ENCODE measurements at regions not wholly inside any gene's neighbourhood (a gene's known extent, or its start where the extent isn't known, plus 50 kb on each side); places are given as distances from the start of the nearest gene placed in this dataset.

GRCh38 chr7:41161041-41161587 is 541.8 kb downstream of the INHBA start:
- TF ChIP-seq RCOR1 (IDR thresholded peaks at IDR 0.05; ENCODE audit: low read depth, low read length) = no peak
- TF ChIP-seq MAFK (IDR thresholded peaks at IDR 0.05; ENCODE audit: partially characterized antibody) = peak; percentile 72
- CTCF ChIA-PET = interaction anchor here (0.8 kb wide), 1 partner anchor 23 kb away, joined by 3 read pairs; no protein-coding TSS in a partner anchor
- no peaks in the 10 kb centered on the region for H3K4me1 ChIP-seq
- no peak overlapping the region for H3K4me2 ChIP-seq
- POLR2A ChIA-PET = no interaction called here
- DNase-seq (ENCODE audit: low read depth in 1 of 2, low spot score in 1 of 2) = no peak
- H3K4me3 ChIP-seq = no peak overlapping the region
- no peak for ATAC-seq
- no peak for FAIRE-seq
- no peaks in the 10 kb centered on the region for H3K9me3 ChIP-seq
- WGBS (ENCODE audit: missing lambda C conversion rate) = 4% methylated on average over 4 of the region's 4 CpGs
- H3K27ac ChIP-seq = no peak overlapping the region

DNA sequence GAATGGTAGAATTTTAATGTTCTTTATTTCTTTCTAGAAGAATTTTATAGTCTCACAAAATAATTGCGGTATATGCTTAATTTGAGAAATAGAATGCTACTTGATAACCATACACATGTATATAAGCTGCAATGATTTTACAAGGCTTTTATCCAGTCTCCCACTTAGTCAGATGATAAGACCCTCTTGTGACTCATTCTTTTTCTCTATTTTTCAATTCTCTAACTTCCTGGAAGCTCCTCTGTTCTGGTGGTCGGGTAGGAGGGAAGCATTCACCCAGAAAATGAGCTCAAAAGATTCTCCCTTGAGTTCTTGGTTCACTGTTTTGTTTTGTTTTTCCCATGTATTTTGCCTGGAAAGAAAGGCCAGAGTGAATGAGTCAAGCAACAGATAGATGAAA is 546.6 kb downstream of the INHBA start:
- 40% methylated on average over 2 of the region's 2 CpGs for WGBS (ENCODE audit: missing lambda C conversion rate)
- no peaks in the 10 kb centered on the region for H3K9me3 ChIP-seq
- no peak overlapping the region for H3K4me2 ChIP-seq
- H3K27ac ChIP-seq = no peak overlapping the region
- no peak overlapping the region for H3K4me3 ChIP-seq
- TF ChIP-seq RFX5 (IDR thresholded peaks at IDR 0.05) = no peak
- no peak for TF ChIP-seq ZNF302 (CRISPR knock-in tag; IDR thresholded peaks at IDR 0.05)
- TF ChIP-seq NR3C1 (IDR thresholded peaks at IDR 0.05) = no peak
- H3K4me1 ChIP-seq = no peaks in the 10 kb centered on the region
- ATAC-seq (no peak), FAIRE-seq (no peak), DNase-seq (ENCODE audit: low read depth in 1 of 2, low spot score in 1 of 2) (no peak)
- ChIA-PET CTCF (no interaction called here), POLR2A (no interaction called here)

DNA sequence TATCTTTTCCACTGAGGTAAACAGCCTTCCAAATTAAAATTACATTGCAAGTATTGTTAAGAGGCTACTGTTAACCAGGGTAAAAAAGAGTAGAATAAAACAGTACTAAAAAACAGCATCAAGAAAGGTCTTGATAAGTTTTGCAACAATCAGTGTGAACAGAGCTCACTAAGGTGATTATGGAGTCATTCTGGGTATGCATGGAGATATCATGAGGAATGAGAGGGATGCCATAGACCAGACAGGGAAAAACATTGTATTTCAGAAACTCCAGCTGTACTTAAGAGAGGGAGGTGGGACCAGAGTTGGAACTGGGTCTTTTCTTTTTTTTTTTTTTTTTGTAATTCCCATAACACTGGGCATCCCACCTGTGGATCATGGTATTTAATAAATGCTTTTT is 549.6 kb downstream of the INHBA start:
- no peak for DNase-seq (ENCODE audit: low read depth in 1 of 2, low spot score in 1 of 2)
- CTCF ChIA-PET = interaction anchor here (0.9 to 1.6 kb wide), 2 partner anchors 13 to 14 kb away, joined by 3 to 4 read pairs; no protein-coding TSS in a partner anchor
- Histone ChIP-seq H3K4me3 (no peak overlapping the region), H3K27ac (no peak overlapping the region), H3K4me2 (no peak overlapping the region), H3K9me3 (no peaks in the 10 kb centered on the region), H3K4me1 (peaks cover 4% of the 10 kb centered on the region)
- no peak for TF ChIP-seq HDAC2 (IDR thresholded peaks at IDR 0.05)
- no peak for TF ChIP-seq JUNB (IDR thresholded peaks at IDR 0.05)
- TF ChIP-seq CBX8 (IDR thresholded peaks at IDR 0.05) = no peak
- TF ChIP-seq MAFK (IDR thresholded peaks at IDR 0.05; ENCODE audit: partially characterized antibody) = no peak
- no peak for TF ChIP-seq TFCP2L1 (CRISPR knock-in tag; IDR thresholded peaks at IDR 0.05)
- TF ChIP-seq, protein P1, sequence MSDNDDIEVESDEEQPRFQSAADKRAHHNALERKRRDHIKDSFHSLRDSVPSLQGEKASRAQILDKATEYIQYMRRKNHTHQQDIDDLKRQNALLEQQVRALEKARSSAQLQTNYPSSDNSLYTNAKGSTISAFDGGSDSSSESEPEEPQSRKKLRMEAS (IDR thresholded peaks at IDR 0.05) = no peak
- TF ChIP-seq HOXB5 (CRISPR knock-in tag; IDR thresholded peaks at IDR 0.05) = no peak
- no peak for TF ChIP-seq RNF2 (IDR thresholded peaks at IDR 0.05; ENCODE audit: borderline replicate concordance, low read depth)
- TF ChIP-seq, protein P2, sequence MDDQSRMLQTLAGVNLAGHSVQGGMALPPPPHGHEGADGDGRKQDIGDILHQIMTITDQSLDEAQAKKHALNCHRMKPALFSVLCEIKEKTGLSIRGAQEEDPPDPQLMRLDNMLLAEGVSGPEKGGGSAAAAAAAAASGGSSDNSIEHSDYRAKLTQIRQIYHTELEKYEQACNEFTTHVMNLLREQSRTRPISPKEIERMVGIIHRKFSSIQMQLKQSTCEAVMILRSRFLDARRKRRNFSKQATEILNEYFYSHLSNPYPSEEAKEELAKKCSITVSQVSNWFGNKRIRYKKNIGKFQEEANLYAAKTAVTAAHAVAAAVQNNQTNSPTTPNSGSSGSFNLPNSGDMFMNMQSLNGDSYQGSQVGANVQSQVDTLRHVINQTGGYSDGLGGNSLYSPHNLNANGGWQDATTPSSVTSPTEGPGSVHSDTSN (IDR thresholded peaks at IDR 0.05) = no peak
- TF ChIP-seq, protein P3, sequence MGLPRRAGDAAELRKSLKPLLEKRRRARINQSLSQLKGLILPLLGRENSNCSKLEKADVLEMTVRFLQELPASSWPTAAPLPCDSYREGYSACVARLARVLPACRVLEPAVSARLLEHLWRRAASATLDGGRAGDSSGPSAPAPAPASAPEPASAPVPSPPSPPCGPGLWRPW (IDR thresholded peaks at IDR 0.05) = no peak
- TF ChIP-seq FOXS1 (CRISPR knock-in tag; IDR thresholded peaks at IDR 0.05) = no peak
- POLR2A ChIA-PET = no interaction called here
- ATAC-seq = no peak
- FAIRE-seq = no peak

GRCh38 chr7:41152179-41152678 is 550.7 kb downstream of the INHBA start:
- Histone ChIP-seq H3K9me3 (no peaks in the 10 kb centered on the region), H3K4me2 (no peak overlapping the region), H3K27ac (no peak overlapping the region), H3K4me3 (no peak overlapping the region), H3K4me1 (peaks cover 6% of the 10 kb centered on the region)
- FAIRE-seq (no peak), DNase-seq (ENCODE audit: low read depth in 1 of 2, low spot score in 1 of 2) (no peak), ATAC-seq (no peak)
- ChIA-PET CTCF (interaction anchor here (0.9 to 1.6 kb wide), 2 partner anchors 12 to 15 kb away, joined by 3 to 4 read pairs; no protein-coding TSS in a partner anchor), POLR2A (no interaction called here)
- 22% methylated on average over 4 of the region's 4 CpGs for WGBS (ENCODE audit: missing lambda C conversion rate)
- TF ChIP-seq, protein P4, sequence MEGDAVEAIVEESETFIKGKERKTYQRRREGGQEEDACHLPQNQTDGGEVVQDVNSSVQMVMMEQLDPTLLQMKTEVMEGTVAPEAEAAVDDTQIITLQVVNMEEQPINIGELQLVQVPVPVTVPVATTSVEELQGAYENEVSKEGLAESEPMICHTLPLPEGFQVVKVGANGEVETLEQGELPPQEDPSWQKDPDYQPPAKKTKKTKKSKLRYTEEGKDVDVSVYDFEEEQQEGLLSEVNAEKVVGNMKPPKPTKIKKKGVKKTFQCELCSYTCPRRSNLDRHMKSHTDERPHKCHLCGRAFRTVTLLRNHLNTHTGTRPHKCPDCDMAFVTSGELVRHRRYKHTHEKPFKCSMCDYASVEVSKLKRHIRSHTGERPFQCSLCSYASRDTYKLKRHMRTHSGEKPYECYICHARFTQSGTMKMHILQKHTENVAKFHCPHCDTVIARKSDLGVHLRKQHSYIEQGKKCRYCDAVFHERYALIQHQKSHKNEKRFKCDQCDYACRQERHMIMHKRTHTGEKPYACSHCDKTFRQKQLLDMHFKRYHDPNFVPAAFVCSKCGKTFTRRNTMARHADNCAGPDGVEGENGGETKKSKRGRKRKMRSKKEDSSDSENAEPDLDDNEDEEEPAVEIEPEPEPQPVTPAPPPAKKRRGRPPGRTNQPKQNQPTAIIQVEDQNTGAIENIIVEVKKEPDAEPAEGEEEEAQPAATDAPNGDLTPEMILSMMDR (IDR thresholded peaks at IDR 0.05) = no peak
- TF ChIP-seq ESRRA (IDR thresholded peaks at IDR 0.05; ENCODE audit: borderline replicate concordance, low read length) (no peak), GATA3 (IDR thresholded peaks at IDR 0.05; ENCODE audit: borderline replicate concordance) (no peak), CHD4 (IDR thresholded peaks at IDR 0.05; ENCODE audit: borderline replicate concordance) (no peak), POLR2A (IDR thresholded peaks at IDR 0.05; ENCODE audit: low read length) (no peak), ZSCAN20 (CRISPR knock-in tag; IDR thresholded peaks at IDR 0.05) (no peak), RCOR1 (IDR thresholded peaks at IDR 0.05; ENCODE audit: low read depth, low read length) (no peak), HMGXB4 (CRISPR knock-in tag; IDR thresholded peaks at IDR 0.05; ENCODE audit: borderline replicate concordance) (no peak), HOXA7 (CRISPR knock-in tag; IDR thresholded peaks at IDR 0.05) (no peak)

Data from A549 (cell line).